Peyer's patch (tissue), 4 donors: ENCODE measurements at regions not wholly inside any gene's neighbourhood (a gene's known extent, or its start where the extent isn't known, plus 50 kb on each side); places are given as distances from the start of the nearest gene placed in this dataset.

Source experiments
- DNase-seq, 3 donors: peaks; one replicate each; pipeline ENCODE4 v3.0.0-alpha.2; 2017 to 2019
- H3K27ac ChIP-seq, 4 donors: fragments of 200-600 bp; sonication (generic); one replicate each; pipeline ENCODE4 v1.5.1; 2016 to 2019
- H3K27me3 ChIP-seq, 2 donors: fragments of 200-600 bp; sonication (generic); one replicate each; pipeline ENCODE4 v1.5.1; 2019
- H3K36me3 ChIP-seq, 3 donors: fragments of 200-600 bp; sonication (generic); one replicate each; pipeline ENCODE4 v1.5.1; 2016 to 2019
- H3K4me1 ChIP-seq, 4 donors: fragments of 200-600 bp; sonication (generic); one replicate each; pipeline ENCODE4 v1.5.1; 2016 to 2019
- H3K4me3 ChIP-seq, 4 donors: fragments of 200-600 bp; sonication (generic); 1 replicate in 3 of 4; 2 replicates in 1 of 4; pipeline ENCODE4 v1.5.1; 2016 to 2019; ENCODE audit warnings: mild to moderate bottlenecking in 1 of 4
- H3K9me3 ChIP-seq, 4 donors: fragments of 200-600 bp; sonication (generic); one replicate each; pipeline ENCODE4 v1.5.1; 2016 to 2019; ENCODE audit warnings: mild to moderate bottlenecking in 1 of 4
- CTCF ChIP-seq, 6 experiments: fragments of 450-650 bp in 4 of 6; fragments of 200-600 bp in 2 of 6; sonication (generic) in 1 of 6; IDR thresholded peaks; one replicate each; pipeline ENCODE4 v1.5.1; 2017 to 2019; ENCODE audit warnings: antibody characterized with exemption in 6 of 6, mild to moderate bottlenecking in 3 of 6, moderate library complexity in 1 of 6
- POLR2A ChIP-seq, 2 donors: fragments of 450-650 bp; IDR thresholded peaks; one replicate each; pipeline ENCODE4 v1.5.1; 2017; ENCODE audit warnings: antibody characterized with exemption in 2 of 2, mild to moderate bottlenecking in 2 of 2, moderate library complexity in 2 of 2

- Histone ChIP-seq H3K4me3 (no peak overlapping the region), H3K4me1 (no peaks in the 10 kb centered on the region), H3K36me3 (no peaks in the 10 kb centered on the region), H3K9me3 (no peaks in the 10 kb centered on the region), H3K27ac (no peak overlapping the region), H3K27me3 (no peaks in the 10 kb centered on the region)
- TF ChIP-seq CTCF (IDR thresholded peaks at IDR 0.05) (no peak), POLR2A (IDR thresholded peaks at IDR 0.05) (no peak)
- no peak for DNase-seq
These were observed 544.7 kb downstream of the ETNK1 start for GRCh38 chr12:23169696-23170013.

GRCh38 chr12:23174917-23175316 is 549.9 kb downstream of the ETNK1 start:
- TF ChIP-seq POLR2A (IDR thresholded peaks at IDR 0.05) (no peak), CTCF (IDR thresholded peaks at IDR 0.05) (no peak)

GRCh38 chr12:23185346-23185745 is 560.4 kb downstream of the ETNK1 start:
- TF ChIP-seq CTCF (IDR thresholded peaks at IDR 0.05) (no peak), POLR2A (IDR thresholded peaks at IDR 0.05) (no peak)
- Histone ChIP-seq H3K9me3 (no peaks in the 10 kb centered on the region), H3K27ac (no peak overlapping the region), H3K4me1 (no peaks in the 10 kb centered on the region), H3K4me3 (no peak overlapping the region), H3K36me3 (no peaks in the 10 kb centered on the region), H3K27me3 (no peaks in the 10 kb centered on the region)
- DNase-seq, result no peak

More at GRCh38 chr12:23174917-23175316, 549.9 kb downstream of the ETNK1 start:
- Histone ChIP-seq H3K4me1 (no peaks in the 10 kb centered on the region), H3K9me3 (no peaks in the 10 kb centered on the region), H3K36me3 (no peaks in the 10 kb centered on the region), H3K27me3 (no peaks in the 10 kb centered on the region), H3K27ac (no peak overlapping the region), H3K4me3 (no peak overlapping the region)
- no peak for DNase-seq

- H3K27ac ChIP-seq, result no peak overlapping the region
- TF ChIP-seq POLR2A (IDR thresholded peaks at IDR 0.05) (no peak), CTCF (IDR thresholded peaks at IDR 0.05) (no peak)
- DNase-seq, result no peak
- no peaks in the 10 kb centered on the region for H3K36me3 ChIP-seq
- H3K4me1 ChIP-seq, result no peaks in the 10 kb centered on the region
- no peaks in the 10 kb centered on the region for H3K27me3 ChIP-seq
- H3K9me3 ChIP-seq, result no peaks in the 10 kb centered on the region
- H3K4me3 ChIP-seq, result no peak overlapping the region
These were observed 562.0 kb downstream of the ETNK1 start for GRCh38 chr12:23186950-23187349.

GRCh38 chr12:23193552-23193951 is 568.6 kb downstream of the ETNK1 start:
- H3K36me3 ChIP-seq, result no peaks in the 10 kb centered on the region
- no peaks in the 10 kb centered on the region for H3K27me3 ChIP-seq
- H3K9me3 ChIP-seq, result no peaks in the 10 kb centered on the region
- H3K27ac ChIP-seq, result no peak overlapping the region
- no peak overlapping the region for H3K4me3 ChIP-seq
- TF ChIP-seq POLR2A (IDR thresholded peaks at IDR 0.05) (no peak), CTCF (IDR thresholded peaks at IDR 0.05) (no peak)
- DNase-seq, result no peak
- H3K4me1 ChIP-seq, result no peaks in the 10 kb centered on the region

- no peak overlapping the region for H3K4me3 ChIP-seq
- DNase-seq, result no peak
- H3K27me3 ChIP-seq, result no peaks in the 10 kb centered on the region
- H3K27ac ChIP-seq, result no peak overlapping the region
- H3K9me3 ChIP-seq, result no peaks in the 10 kb centered on the region
- no peaks in the 10 kb centered on the region for H3K4me1 ChIP-seq
- TF ChIP-seq POLR2A (IDR thresholded peaks at IDR 0.05), result no peak
- no peak for TF ChIP-seq CTCF (IDR thresholded peaks at IDR 0.05)
- H3K36me3 ChIP-seq, result no peaks in the 10 kb centered on the region
These were observed 572.3 kb downstream of the ETNK1 start for GRCh38 chr12:23197266-23197665.
